ENCODE measurements at regions not wholly inside any gene's neighbourhood (a gene's known extent, or its start where the extent isn't known, plus 50 kb on each side); places are given as distances from the start of the nearest gene placed in this dataset.

DNA sequence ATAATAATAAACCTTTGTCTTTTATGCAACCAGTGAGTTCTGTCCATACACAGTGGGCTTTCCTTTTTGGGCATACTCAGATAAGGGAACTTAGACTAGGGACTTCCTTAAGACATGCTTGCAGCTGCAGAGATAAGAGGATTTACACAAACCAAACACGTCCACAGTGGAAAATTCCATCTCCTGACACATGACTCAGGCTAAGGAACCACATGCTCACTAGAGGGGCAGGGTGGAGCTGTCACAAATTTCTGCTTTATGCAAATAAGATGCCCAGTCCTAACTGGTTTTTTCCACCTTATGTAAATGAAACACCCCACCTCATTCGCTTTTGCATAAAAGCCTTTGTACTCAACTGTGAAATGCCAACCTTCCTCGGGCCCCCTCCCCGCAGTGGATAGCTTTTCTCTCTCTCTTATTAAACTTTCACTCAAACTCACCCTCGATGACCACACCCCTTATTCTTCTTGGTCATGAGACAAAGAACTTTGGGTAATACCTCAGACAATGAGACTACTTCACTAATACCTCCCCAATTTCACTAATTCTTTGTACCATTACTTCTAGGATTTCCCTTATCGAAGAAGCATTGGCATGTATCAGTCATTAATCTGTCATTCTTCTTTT is 170.3 kb upstream of the FTMT start:
- TF ChIP-seq POLR2A (IDR thresholded peaks at IDR 0.05): no peak
- TF ChIP-seq, protein P1, sequence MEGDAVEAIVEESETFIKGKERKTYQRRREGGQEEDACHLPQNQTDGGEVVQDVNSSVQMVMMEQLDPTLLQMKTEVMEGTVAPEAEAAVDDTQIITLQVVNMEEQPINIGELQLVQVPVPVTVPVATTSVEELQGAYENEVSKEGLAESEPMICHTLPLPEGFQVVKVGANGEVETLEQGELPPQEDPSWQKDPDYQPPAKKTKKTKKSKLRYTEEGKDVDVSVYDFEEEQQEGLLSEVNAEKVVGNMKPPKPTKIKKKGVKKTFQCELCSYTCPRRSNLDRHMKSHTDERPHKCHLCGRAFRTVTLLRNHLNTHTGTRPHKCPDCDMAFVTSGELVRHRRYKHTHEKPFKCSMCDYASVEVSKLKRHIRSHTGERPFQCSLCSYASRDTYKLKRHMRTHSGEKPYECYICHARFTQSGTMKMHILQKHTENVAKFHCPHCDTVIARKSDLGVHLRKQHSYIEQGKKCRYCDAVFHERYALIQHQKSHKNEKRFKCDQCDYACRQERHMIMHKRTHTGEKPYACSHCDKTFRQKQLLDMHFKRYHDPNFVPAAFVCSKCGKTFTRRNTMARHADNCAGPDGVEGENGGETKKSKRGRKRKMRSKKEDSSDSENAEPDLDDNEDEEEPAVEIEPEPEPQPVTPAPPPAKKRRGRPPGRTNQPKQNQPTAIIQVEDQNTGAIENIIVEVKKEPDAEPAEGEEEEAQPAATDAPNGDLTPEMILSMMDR (IDR thresholded peaks at IDR 0.05): no peak
- no peak overlapping the region for H3K4me3 ChIP-seq (ENCODE audit: low read depth, poor library complexity, severe bottlenecking)
- no peak for DNase-seq (ENCODE audit: low spot score in 2 of 2)
- 88 to 89% methylated on average over 6 of the region's 6 CpGs for WGBS, 2 donors
- intact Hi-C loops (cut with DNase I; ENCODE audit: low total_unique reads): no loop called here

DNA sequence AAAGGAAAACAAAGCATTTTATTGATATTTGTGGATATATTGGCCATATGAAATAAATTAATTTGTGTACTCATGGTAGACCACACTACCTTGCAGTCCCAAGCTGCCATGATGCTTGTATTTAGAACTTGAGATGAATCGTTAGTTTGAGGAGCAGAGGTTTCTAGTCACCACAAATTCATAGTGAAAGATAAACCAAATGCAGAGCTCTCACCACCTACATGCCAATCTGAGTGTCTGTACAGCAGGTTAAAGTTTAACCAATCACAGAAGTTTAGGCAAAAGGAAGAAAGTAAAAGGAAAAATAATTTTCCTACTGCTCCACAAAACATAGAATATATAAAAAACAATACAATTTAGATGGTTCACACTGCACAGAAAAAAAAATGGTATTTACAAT is 163.6 kb upstream of the FTMT start:
- TF ChIP-seq POLR2A (IDR thresholded peaks at IDR 0.05): no peak
- TF ChIP-seq, protein P1 (IDR thresholded peaks at IDR 0.05): no peak
- 76 to 81% methylated on average over 1 of the region's 1 CpG for WGBS, 2 donors
- intact Hi-C loops (cut with DNase I; ENCODE audit: low total_unique reads): no loop called here
- DNase-seq (ENCODE audit: low spot score in 2 of 2): no peak
- H3K4me3 ChIP-seq (ENCODE audit: low read depth, poor library complexity, severe bottlenecking): no peak overlapping the region

DNA sequence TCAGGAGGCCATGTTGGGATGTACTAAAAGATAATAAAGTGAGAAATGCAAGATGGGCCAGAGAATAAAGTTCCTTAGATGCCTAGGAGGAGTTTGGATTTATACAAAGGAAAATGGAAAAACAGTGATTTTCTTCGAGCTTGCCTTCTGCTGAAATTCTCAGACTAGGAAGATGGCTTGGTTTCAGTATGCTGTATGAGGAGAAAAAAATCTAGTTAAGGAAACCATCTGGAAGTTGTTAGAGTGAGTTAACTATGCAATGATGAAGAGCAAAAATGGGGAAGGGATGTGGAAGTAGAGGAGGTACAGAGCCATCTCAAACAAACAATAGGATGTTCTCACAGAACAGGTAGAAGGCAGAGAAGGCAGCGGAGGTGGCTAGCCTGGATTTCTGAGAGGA is 162.9 kb upstream of the FTMT start:
- intact Hi-C loops (cut with DNase I; ENCODE audit: low total_unique reads): no loop called here

DNA sequence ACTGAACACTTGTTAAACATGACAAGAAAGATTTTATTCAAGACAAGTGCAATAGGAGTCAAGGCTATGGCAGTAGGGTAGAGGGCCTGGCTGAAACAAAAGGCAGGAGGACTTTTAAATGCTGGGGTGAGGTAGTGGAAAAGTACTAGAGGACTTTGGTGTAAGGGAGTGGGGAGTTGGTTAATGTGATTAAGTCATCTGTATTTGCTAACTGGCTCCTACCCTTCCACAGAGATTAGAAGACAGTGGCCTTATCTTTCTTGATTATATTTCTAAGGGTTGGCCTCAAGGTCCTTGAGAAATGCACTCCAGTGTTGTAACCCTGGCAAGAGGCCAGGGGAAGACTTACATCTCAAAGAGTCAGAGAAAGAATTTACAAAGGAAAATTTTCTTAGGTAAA is 160.2 kb upstream of the FTMT start:
- TF ChIP-seq, protein P1 (IDR thresholded peaks at IDR 0.05): no peak
- no peak for TF ChIP-seq POLR2A (IDR thresholded peaks at IDR 0.05)
- no peak for DNase-seq (ENCODE audit: low spot score in 2 of 2)
- H3K4me3 ChIP-seq (ENCODE audit: low read depth, poor library complexity, severe bottlenecking): no peak overlapping the region
- intact Hi-C loops (cut with DNase I; ENCODE audit: low total_unique reads): no loop called here

More for the DNA sequence above, 162.9 kb upstream of the FTMT start:
- DNase-seq (ENCODE audit: low spot score in 2 of 2): no peak
- TF ChIP-seq, protein P1 (IDR thresholded peaks at IDR 0.05): no peak
- no peak for TF ChIP-seq POLR2A (IDR thresholded peaks at IDR 0.05)
- H3K4me3 ChIP-seq (ENCODE audit: low read depth, poor library complexity, severe bottlenecking): no peak overlapping the region
- WGBS, 2 donors: 75 to 80% methylated on average over 2 of the region's 2 CpGs

DNA sequence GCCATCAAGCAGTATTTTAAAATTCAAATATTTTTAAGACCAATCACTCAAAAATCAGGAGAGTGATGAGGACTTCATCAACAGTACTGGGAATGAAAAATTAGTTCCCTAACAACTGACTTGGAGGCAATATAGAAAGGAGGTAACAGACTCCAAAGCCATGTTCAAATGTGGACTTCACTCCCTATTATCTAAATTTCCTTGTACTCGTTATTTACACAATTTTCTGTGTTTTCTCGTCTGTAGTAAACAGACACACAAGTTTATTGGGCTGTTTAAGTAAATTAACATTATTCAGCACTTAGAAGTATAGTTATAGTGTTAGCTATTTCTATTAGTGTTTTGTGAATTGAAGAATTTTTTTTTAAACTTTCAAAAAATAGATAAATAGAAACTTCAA is 159.5 kb upstream of the FTMT start:
- WGBS, 2 donors: 76 to 82% methylated on average over 2 of the region's 2 CpGs
- intact Hi-C loops (cut with DNase I; ENCODE audit: low total_unique reads): no loop called here

More for the DNA sequence above, 159.5 kb upstream of the FTMT start:
- H3K4me3 ChIP-seq (ENCODE audit: low read depth, poor library complexity, severe bottlenecking): no peak overlapping the region
- TF ChIP-seq, protein P1 (IDR thresholded peaks at IDR 0.05): no peak
- no peak for TF ChIP-seq POLR2A (IDR thresholded peaks at IDR 0.05)
- no peak for DNase-seq (ENCODE audit: low spot score in 2 of 2)

Measured in lower leg skin (tissue), 4 donors.